PC-9 (cell line): ENCODE measurements at regions not wholly inside any gene's neighbourhood (a gene's known extent, or its start where the extent isn't known, plus 50 kb on each side); places are given as distances from the start of the nearest gene placed in this dataset.

Experiments used
- CTCF ChIP-seq: fragments of 200-600 bp; sonication (generic); conservative IDR thresholded peaks from 2 replicates; pipeline ENCODE4 v1.6.1; 2017; ENCODE audit warnings: mixed run types, antibody characterized with exemption, mild to moderate bottlenecking, moderate library complexity
- EZH2 ChIP-seq: fragments of 200-600 bp; sonication (generic); IDR thresholded peaks from 2 replicates; pipeline ENCODE4 v1.8.0; 2017; ENCODE audit warnings: antibody characterized with exemption, low read depth

GRCh38 chr3:81863756-81864155 lies 102.3 kb upstream of the GBE1 start:
- TF ChIP-seq CTCF (no peak), EZH2 (no peak)
